ENCODE measurements at regions not wholly inside any gene's neighbourhood (a gene's known extent, or its start where the extent isn't known, plus 50 kb on each side); places are given as distances from the start of the nearest gene placed in this dataset.

DNA sequence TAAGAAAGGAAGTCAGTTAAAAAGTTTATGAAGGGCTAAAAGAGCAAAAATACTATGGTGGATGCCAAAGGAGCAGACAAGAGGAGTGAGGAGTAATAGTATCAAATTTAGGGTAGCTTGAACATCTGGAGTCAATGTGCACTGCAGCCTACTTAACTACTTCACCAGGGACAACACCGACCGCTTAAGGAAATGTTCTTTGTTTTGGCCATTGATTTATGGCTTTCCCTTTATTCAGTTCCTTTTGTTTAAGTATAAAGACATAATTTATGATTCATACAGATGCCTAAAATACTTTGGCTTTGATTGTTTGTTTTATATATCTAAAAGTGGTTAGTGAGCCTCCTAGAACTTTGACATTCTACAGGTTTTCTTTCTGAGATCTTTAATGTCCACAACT lies 276.3 kb upstream of the PRR20A start:
- no peak for DNase-seq (ENCODE audit: extremely low spot score)
- TF ChIP-seq, protein P1, sequence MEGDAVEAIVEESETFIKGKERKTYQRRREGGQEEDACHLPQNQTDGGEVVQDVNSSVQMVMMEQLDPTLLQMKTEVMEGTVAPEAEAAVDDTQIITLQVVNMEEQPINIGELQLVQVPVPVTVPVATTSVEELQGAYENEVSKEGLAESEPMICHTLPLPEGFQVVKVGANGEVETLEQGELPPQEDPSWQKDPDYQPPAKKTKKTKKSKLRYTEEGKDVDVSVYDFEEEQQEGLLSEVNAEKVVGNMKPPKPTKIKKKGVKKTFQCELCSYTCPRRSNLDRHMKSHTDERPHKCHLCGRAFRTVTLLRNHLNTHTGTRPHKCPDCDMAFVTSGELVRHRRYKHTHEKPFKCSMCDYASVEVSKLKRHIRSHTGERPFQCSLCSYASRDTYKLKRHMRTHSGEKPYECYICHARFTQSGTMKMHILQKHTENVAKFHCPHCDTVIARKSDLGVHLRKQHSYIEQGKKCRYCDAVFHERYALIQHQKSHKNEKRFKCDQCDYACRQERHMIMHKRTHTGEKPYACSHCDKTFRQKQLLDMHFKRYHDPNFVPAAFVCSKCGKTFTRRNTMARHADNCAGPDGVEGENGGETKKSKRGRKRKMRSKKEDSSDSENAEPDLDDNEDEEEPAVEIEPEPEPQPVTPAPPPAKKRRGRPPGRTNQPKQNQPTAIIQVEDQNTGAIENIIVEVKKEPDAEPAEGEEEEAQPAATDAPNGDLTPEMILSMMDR (IDR thresholded peaks at IDR 0.05; ENCODE audit: control extremely low read depth, extremely low read depth, low read depth, missing control alignments): no peak
- CTCF ChIA-PET: no interaction called here
- POLR2A ChIA-PET: no interaction called here

DNA sequence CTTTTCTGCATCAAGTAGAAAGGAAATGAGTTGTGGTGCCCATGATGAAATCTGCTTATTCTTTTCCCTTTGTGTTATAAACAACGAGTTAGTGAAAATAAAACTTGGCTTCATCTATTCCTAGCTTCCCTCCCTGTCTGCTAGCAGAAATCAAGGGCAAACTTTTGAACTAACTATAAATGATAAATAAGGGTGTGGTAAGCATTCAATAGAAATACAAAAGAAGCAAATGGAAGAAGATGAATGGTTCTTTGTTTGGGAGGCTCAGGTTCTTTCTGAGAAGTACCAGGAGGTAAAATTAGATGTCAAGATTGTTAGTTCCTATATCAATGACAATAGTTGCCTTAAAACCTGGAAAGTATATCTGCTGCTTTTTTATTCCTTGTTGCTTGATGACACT lies 275.3 kb upstream of the PRR20A start:
- ChIA-PET POLR2A (no interaction called here), CTCF (no interaction called here)
- TF ChIP-seq, protein P1 (IDR thresholded peaks at IDR 0.05; ENCODE audit: control extremely low read depth, extremely low read depth, low read depth, missing control alignments): no peak

DNA sequence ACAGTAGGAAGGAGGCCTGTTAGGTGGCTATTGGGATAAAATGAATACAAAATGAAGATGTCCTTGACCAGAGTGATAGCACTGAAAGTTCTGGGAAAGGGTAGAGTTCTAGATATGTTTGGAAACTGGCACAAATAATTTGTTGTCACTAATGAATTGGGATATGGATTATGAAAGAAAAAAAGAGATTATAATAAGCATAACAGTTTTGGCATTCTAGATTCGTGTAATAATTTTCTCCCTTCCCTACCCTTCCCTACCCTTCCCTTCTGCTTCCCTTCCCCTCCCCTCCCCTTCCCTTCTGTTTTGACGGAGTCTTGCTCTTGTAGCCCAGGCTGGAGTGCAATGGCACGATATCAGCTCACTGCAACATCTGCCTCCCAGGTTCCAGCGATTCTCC lies 271.0 kb upstream of the PRR20A start:
- TF ChIP-seq, protein P1 (IDR thresholded peaks at IDR 0.05; ENCODE audit: control extremely low read depth, extremely low read depth, low read depth, missing control alignments): no peak
- ChIA-PET POLR2A (no interaction called here), CTCF (no interaction called here)
- no peak for DNase-seq (ENCODE audit: extremely low spot score)

More for the DNA sequence above, 275.3 kb upstream of the PRR20A start:
- DNase-seq (ENCODE audit: extremely low spot score): no peak

DNA sequence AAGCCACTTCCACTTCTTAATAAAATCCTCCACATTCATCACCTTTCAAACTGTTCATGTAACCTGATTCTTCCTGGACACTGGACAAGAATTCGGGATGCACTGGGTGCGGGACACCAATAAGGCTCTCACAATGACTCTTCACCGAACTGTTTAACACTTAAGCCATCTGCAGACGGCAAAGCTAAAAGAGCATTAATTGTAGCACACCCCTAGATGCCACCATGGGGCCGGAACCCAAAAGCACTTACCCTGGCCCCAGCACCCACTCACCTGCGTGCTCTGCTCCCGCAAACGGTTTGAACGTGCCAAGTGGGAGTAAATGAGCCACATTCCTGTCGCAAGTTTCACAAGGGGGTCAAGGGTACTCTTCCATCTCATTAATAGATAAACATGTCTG lies 254.3 kb upstream of the PRR20A start:
- CTCF ChIA-PET: no interaction called here
- TF ChIP-seq, protein P1 (IDR thresholded peaks at IDR 0.05; ENCODE audit: control extremely low read depth, extremely low read depth, low read depth, missing control alignments): no peak
- no peak for DNase-seq (ENCODE audit: extremely low spot score)

DNA sequence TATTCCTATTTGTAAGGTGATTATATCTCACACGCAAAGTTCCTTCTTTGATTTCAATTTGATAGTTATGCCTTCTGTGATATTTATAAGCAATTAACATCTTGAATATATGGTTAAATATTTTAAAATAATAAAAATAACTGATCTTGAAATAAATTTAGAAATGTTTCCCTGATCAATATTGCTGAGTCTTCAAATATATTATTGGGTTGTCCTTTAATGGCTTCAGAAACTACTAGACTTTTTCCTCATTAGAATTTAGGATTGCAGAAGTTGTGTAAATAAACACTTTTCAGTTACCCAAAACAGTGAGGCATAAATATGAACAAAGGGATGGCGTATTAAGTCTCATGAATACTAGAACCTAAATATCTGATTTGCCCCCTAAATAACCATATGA lies 252.3 kb upstream of the PRR20A start:
- CTCF ChIA-PET: no interaction called here
- TF ChIP-seq, protein P1 (IDR thresholded peaks at IDR 0.05; ENCODE audit: control extremely low read depth, extremely low read depth, low read depth, missing control alignments): no peak
- POLR2A ChIA-PET: no interaction called here
- DNase-seq (ENCODE audit: extremely low spot score): no peak

More for the DNA sequence above, 254.3 kb upstream of the PRR20A start:
- POLR2A ChIA-PET: no interaction called here

DNA sequence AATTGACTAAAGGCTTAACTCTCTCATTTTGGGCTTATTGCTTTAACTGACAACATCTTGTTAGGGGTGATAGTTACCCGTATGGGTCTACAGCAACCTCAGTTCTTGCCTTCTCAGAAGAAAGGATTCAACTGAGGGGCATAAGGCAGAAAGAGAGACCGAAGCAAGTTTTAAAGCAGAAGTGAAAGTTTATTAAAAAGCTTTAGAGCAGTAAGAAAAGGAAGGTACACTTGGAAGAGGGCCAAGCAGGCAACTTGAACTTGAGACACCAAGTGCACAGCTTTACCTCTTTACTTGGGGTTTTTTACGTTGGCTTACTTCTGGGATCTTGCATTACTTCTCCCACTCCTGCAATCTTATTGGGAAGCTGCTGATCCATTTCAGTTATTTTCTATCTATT lies 246.9 kb upstream of the PRR20A start:
- no peak for DNase-seq (ENCODE audit: extremely low spot score)
- ChIA-PET CTCF (no interaction called here), POLR2A (no interaction called here)
- TF ChIP-seq, protein P1 (IDR thresholded peaks at IDR 0.05; ENCODE audit: control extremely low read depth, extremely low read depth, low read depth, missing control alignments): no peak
